ENCODE measurements at regions not wholly inside any gene's neighbourhood (a gene's known extent, or its start where the extent isn't known, plus 50 kb on each side); places are given as distances from the start of the nearest gene placed in this dataset.

DNA sequence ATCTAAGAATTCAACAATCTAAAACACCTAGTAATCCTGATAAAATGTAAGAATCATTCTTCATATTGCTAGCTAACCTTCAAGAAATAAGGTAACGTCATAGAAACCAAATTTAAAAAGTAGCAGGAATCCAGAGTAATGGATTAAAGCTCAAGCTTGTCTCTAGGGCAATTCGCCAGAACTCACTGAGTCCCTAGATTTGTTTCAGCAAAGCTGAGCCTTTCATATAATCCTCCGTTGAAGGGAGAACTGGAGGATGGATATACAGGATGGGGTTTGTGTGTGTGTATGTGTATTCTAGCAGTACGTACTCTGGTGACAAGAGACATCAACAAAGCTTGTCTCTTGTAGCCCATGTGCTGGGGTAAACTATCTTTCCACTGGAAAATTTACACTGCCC is 2173.5 kb upstream of the AGA start:
- TF ChIP-seq, protein P1, sequence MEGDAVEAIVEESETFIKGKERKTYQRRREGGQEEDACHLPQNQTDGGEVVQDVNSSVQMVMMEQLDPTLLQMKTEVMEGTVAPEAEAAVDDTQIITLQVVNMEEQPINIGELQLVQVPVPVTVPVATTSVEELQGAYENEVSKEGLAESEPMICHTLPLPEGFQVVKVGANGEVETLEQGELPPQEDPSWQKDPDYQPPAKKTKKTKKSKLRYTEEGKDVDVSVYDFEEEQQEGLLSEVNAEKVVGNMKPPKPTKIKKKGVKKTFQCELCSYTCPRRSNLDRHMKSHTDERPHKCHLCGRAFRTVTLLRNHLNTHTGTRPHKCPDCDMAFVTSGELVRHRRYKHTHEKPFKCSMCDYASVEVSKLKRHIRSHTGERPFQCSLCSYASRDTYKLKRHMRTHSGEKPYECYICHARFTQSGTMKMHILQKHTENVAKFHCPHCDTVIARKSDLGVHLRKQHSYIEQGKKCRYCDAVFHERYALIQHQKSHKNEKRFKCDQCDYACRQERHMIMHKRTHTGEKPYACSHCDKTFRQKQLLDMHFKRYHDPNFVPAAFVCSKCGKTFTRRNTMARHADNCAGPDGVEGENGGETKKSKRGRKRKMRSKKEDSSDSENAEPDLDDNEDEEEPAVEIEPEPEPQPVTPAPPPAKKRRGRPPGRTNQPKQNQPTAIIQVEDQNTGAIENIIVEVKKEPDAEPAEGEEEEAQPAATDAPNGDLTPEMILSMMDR (IDR thresholded peaks at IDR 0.05): no peak
- no peak for TF ChIP-seq POLR2A (IDR thresholded peaks at IDR 0.05)
